Stimulated activated CD4-positive, alpha-beta T cell treated with anti-CD3 and anti-CD28 coated beads, Interleukin-15, amount 100 ng/mL, for 48 hours (primary cell): ENCODE measurements at regions not wholly inside any gene's neighbourhood (a gene's known extent, or its start where the extent isn't known, plus 50 kb on each side); places are given as distances from the start of the nearest gene placed in this dataset.
A peak's percentile ranks its signal among the peaks of the same experiment; 100 is the strongest.
"Not testable (repeated sequence)": the region's sequence is repeated elsewhere in the genome, so short reads cannot be mapped to it uniquely, and the experiment has no call there.

Experiments
- DNase-seq, 2 donors: peaks; one replicate each; pipeline ENCODE4 v3.0.0-alpha.2; 2020; ENCODE audit warnings: low read depth in 2 of 2

DNA sequence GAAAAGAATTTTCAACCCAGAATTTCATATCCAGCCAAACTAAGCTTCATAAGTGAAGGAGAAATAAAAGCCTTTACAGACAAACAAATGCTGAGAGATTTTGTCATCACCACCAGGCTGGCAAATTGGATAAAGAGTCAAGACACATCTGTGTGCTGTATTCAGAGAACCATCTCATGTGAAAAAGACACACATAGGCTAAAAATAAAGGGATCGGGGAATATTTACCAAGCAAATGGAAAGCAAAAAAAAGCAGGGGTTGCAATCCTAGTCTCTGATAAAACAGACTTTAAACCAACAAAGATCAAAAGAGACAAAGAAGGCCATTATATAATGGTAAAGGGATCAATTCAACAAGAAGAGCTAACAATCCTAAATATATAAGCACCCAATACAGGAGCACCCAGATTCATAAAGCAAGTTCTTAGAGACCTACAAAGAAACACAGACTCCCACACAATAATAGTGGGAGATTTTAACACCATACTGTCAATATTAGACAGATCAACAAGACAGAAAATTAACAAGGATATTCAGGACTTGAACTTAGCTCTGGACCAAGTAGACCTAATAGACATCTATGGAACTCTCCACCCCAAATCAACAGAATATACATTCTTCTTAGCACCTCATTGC is 55.9 kb upstream of the ACSM6 start:
- not testable (repeated sequence) for DNase-seq

DNA sequence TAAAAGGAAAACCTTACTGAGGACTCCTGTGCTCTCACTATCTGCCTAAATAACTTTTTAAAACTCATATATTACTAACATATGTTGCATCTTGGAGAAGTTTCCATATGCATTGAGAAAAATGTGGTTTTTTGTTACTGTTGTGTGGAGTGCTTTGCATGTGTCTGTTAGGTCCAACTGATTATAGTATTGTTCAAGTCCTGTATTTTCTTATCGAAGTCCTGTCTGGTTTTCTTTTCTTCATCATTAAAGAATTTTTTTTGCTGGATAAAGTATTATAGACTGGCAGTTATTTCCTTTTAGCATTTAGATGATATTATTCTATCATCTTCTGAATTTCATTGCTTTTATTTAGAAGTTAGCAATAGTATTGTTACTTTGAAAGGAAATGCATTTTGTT is 59.5 kb upstream of the ACSM6 start:
- no peak for DNase-seq

GRCh38 chr10:95133997-95134396 is 60.0 kb upstream of the ACSM6 start:
- DNase-seq = no peak

DNA sequence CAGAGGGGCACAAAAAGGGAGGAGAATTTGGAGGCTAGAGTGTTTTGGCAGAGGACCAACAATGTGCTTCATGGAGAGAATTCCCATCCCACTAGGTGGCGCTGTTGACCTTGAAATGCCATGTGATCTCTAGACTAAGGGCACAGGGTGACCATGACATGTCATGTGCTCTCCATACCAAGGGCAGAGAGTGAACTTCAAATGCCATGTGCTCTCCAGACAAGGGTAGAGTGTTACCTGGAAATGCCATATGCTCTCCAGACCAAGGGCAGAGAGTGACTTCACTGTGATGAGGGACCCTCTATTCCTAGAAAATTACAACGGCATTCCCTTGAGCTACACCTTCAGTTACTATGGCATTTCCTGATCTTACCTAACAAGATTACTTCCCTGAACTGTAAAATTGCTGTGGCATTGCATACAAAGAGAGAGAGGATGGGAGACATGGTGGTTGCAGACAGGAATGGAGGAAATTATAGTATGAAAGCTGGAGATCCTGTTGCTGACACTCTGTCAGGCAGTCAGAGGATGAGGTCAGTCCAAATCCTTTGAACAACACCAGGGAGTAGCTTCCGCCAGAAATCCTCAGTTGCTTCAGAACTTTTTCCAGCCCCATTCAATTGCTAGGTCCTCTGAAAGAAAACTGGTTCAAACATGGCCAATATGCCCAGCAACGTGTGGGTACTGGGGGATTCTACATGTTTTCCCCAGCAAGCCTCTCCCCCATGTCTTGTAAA is 60.9 kb upstream of the ACSM6 start:
- DNase-seq = peak; percentile 62 to 71

- DNase-seq = not testable (repeated sequence)
Measured at GRCh38 chr10:95130429-95130828, 61.1 kb upstream of the CYP2C8 start.

DNA sequence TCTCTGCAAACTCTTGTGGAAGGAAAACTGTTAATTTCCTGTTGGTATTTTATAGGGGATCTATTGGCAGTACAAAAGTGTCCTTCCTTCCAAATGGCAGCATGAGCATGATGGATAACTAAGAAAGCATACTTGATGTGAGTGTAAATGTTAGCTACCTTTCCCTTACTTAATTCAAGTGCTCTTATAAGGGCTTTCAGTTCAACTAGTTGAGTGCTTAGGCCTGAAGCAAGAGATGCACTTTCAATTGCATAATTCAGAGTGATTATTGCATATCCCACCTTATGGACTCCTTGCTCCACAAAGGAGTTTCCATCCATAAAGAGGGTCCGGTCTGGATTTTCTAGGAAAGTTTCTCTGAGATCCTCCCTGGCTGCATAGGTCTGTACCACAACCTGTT is 56.3 kb upstream of the CYP2C8 start:
- no peak for DNase-seq

GRCh38 chr10:95122736-95123135 is 53.4 kb upstream of the CYP2C8 start:
- DNase-seq = no peak

- DNase-seq = no peak
Measured at GRCh38 chr10:95121904-95122303, 52.6 kb upstream of the CYP2C8 start.
